Pulmonary artery endothelial cell (primary cell): ENCODE measurements at regions not wholly inside any gene's neighbourhood (a gene's known extent, or its start where the extent isn't known, plus 50 kb on each side); places are given as distances from the start of the nearest gene placed in this dataset.

Experiments used
- DNase-seq: peaks from one replicate; pipeline ENCODE4 v3.0.0-alpha.2; 2011; ENCODE audit warnings: low read depth, low spot score

- DNase-seq: no peak
Measured at GRCh38 chr3:117171124-117171523, 461.5 kb downstream of the TUSC7 start.

DNA sequence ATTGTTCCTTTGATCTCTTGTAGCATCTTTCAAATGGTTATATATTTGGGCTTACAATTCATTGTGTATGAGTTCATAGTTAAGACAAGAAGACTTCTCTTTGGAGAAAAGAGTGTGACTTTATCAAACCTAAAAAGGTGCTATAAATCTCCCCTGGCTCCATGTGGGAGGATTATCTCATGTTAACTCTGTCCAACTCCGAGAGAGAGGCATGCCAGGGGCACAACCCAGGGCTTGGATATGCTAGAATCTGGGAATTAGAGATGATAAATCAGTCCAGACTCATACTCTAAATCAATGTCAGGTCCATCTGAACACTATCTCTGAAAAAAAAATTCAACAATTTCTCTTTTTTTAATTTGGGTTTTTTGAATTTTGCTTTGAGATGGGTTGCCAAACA lies 462.8 kb downstream of the TUSC7 start:
- DNase-seq: no peak

DNA sequence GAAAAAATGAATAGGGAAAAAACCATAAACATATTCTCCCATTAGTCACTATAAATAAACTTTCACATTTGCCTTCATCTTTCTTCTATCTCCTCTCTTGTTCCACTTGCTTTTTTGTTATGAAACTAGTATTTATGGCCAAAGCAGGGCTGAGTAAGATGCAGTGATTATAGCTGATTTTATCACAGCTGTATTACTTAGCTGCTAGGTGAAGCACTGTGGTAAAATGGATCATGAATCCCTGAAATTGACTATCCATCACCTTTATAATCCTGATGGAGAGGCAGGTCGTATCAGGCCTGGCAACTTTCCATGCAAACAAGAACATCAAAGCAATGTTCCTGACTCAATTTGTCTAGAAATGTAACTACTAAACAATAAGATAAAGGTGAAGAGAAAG lies 471.6 kb downstream of the TUSC7 start:
- no peak for DNase-seq

GRCh38 chr3:117184574-117184973 lies 475.0 kb downstream of the TUSC7 start:
- DNase-seq: no peak

DNA sequence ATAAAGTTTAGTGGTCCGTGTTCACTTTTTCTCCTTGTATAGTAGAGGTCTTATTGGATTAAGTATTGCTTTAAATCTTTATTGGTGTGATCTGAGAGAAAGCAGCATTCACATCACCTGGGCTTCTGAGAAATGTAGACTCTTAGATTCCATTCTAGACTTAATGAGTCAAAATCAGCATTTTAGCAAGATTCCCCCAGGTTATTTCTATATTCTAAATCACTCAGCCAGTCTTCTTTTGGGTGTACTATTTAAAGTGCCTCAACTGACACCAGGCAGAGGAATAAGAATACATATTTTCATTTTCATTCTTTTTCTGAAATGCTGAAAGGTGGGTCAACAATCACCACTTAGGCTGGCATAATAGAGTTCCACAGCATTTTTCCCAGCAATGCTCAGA lies 481.7 kb downstream of the TUSC7 start:
- DNase-seq: no peak

GRCh38 chr3:117192888-117193287 lies 483.3 kb downstream of the TUSC7 start:
- DNase-seq: no peak

- no peak for DNase-seq
Measured at GRCh38 chr3:117193390-117193789, 483.8 kb downstream of the TUSC7 start.

DNA sequence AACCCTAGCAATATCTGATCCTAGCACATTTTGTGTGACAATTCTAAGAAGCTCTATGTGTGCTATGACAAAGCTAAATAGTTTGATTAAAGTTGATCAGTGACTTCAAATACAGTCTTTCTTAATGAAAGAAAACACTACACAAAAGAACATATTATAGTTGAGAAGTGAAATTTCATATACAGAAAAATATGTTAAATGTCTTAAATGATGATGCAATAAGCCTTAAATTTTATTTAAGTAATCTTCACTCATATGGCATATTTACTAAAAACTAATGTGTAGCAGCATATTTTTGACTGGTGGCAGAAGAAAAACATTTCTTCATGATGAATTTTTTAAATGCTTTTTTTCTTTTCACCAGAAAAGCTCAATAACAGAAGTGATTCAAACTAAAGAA lies 485.5 kb downstream of the TUSC7 start:
- DNase-seq: no peak

GRCh38 chr3:117200962-117201361 lies 491.4 kb downstream of the TUSC7 start:
- no peak for DNase-seq

GRCh38 chr3:117201901-117202774 lies 492.6 kb downstream of the TUSC7 start:
- DNase-seq: no peak

- no peak for DNase-seq
Measured at GRCh38 chr3:117217355-117217754, 507.8 kb downstream of the TUSC7 start.

- DNase-seq: no peak
Measured at GRCh38 chr3:117217760-117218316, 508.3 kb downstream of the TUSC7 start.

- no peak for DNase-seq
Measured at GRCh38 chr3:117218641-117219048, 509.1 kb downstream of the TUSC7 start.

GRCh38 chr3:117219296-117219695 lies 509.7 kb downstream of the TUSC7 start:
- DNase-seq: no peak

- no peak for DNase-seq
Measured at GRCh38 chr3:117226932-117227331, 517.4 kb downstream of the TUSC7 start.

DNA sequence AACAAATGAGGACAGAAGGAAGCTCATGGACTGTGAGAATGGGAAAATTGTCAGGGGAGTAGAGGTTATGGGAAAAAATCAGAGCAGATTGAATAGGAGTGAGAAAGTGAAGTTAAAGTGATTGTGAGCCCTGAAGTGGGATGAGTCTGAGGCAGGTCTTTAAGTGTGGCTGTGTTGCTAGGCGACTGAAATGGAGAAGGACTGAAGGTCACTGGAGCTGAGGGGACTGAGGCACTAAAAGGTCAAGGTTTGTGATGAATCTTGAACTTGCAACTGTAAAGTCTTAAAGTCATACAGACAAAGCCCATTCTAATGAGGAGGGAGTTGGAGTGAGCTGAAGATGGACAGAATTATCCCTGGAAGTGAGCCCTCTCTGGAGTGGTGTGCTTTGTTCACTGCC lies 518.9 kb downstream of the TUSC7 start:
- DNase-seq: no peak

DNA sequence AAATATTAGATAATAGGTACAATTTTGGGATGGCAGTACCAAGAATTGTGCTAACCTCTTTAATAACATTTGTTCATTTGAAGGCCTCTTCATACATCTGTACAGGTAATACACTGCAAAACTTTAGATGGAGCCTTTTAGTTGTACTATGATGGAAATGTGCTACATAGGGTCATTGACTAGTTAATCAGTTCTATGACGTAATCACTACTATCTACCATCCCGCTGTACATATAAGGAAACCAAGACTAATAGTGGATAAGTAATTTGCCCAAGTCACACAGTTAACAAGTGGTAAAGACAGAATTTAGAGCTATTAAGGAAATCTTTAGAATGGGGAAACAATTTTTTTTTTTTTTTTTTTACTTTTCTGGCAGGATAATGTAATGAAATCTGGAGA lies 521.3 kb downstream of the TUSC7 start:
- no peak for DNase-seq

- no peak for DNase-seq
Measured at GRCh38 chr3:117234331-117234730, 524.8 kb downstream of the TUSC7 start.

DNA sequence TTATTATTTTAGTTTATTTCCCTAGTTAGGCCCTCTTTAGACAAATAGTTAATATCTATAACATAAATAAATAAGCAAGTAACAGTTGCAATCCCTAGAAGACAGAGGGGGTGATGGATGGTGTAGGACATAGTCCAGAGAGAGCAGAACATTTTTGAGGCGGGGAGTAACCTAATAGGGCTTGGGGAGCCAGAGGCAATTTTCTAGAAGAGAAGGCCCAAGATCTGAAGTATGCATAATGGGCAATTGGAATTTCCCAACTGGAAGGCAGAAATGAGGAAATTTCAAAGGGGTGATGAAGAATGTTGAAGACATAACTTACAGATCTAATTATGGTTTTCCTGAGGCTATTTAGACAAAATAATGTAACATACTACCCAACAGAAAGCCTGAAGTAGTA lies 525.7 kb downstream of the TUSC7 start:
- DNase-seq: no peak

DNA sequence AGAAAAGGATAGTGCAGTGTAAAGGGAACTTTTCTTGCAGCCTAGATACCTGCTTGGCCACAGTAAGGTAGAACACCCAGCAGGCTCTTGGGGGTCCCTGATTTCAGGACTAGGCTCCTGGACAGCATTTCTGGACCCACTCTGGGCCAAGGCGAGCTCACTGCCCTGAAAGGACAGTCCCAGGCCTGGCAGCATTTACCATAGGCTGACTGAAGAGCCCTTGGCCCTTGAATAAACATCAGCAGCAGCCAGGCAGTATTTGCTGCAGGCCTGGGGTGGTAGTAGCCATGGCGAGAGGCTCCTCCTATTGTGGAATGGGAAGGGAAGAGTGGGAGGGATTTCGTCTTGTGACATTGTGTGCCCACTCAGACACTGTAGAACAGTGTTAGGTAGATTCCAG lies 529.2 kb downstream of the TUSC7 start:
- DNase-seq: no peak

GRCh38 chr3:117243657-117244056 lies 534.1 kb downstream of the TUSC7 start:
- no peak for DNase-seq

- no peak for DNase-seq
Measured at GRCh38 chr3:117246771-117247555, 537.4 kb downstream of the TUSC7 start.
